ENCODE measurements at regions not wholly inside any gene's neighbourhood (a gene's known extent, or its start where the extent isn't known, plus 50 kb on each side); places are given as distances from the start of the nearest gene placed in this dataset.

DNA sequence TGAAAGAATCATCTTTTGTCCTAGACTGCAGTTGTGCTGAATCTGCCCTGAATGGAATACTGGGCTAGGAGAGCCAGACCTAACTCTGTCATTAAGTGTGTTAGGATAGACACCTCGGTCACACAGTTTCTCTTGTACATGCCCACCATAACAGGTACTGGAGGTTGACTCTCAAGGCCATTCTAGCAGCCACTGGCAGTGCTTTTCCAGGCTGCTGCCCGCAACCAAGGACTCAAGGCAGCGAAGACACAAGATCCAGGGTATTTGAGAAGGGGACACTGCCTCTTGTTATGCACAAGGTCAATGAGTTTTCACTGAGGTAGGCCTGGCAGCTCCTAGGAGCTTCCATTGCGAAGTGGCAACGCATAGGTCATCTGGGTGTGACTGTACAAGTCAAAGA, 70.6 kb upstream of the ZNF746 start:
- Mint-ChIP-seq H3K9me3 (peaks cover 28% of the 10 kb centered on the region), H3K4me3 (no peak overlapping the region), H3K4me1 (peaks cover 13% of the 10 kb centered on the region), H3K27ac (no peak overlapping the region), H3K36me3 (peaks cover 36% of the 10 kb centered on the region), H3K27me3 (ENCODE audit: low read depth) (peaks cover 3% of the 10 kb centered on the region; the same call in 1 of the 2 replicates)
- CTCF ChIA-PET: interaction anchor here (1.3 kb wide), 1 partner anchor 31 kb away, joined by 4 read pairs; no protein-coding TSS in a partner anchor
- POLR2A ChIA-PET: no interaction called here
- TF ChIP-seq, protein P1, sequence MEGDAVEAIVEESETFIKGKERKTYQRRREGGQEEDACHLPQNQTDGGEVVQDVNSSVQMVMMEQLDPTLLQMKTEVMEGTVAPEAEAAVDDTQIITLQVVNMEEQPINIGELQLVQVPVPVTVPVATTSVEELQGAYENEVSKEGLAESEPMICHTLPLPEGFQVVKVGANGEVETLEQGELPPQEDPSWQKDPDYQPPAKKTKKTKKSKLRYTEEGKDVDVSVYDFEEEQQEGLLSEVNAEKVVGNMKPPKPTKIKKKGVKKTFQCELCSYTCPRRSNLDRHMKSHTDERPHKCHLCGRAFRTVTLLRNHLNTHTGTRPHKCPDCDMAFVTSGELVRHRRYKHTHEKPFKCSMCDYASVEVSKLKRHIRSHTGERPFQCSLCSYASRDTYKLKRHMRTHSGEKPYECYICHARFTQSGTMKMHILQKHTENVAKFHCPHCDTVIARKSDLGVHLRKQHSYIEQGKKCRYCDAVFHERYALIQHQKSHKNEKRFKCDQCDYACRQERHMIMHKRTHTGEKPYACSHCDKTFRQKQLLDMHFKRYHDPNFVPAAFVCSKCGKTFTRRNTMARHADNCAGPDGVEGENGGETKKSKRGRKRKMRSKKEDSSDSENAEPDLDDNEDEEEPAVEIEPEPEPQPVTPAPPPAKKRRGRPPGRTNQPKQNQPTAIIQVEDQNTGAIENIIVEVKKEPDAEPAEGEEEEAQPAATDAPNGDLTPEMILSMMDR (IDR thresholded peaks at IDR 0.05): no peak
- TF ChIP-seq CREB1 (CRISPR knock-in tag; IDR thresholded peaks at IDR 0.05): no peak
- no peak for TF ChIP-seq ZNF396 (CRISPR knock-in tag; IDR thresholded peaks at IDR 0.05; ENCODE audit: borderline replicate concordance)
- TF ChIP-seq MXD4 (CRISPR knock-in tag; IDR thresholded peaks at IDR 0.05; ENCODE audit: borderline replicate concordance): no peak
- TF ChIP-seq TCF7 (CRISPR knock-in tag; IDR thresholded peaks at IDR 0.05; ENCODE audit: low read depth): no peak
- TF ChIP-seq, protein P2, sequence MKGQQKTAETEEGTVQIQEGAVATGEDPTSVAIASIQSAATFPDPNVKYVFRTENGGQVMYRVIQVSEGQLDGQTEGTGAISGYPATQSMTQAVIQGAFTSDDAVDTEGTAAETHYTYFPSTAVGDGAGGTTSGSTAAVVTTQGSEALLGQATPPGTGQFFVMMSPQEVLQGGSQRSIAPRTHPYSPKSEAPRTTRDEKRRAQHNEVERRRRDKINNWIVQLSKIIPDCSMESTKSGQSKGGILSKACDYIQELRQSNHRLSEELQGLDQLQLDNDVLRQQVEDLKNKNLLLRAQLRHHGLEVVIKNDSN (CRISPR knock-in tag; IDR thresholded peaks at IDR 0.05): no peak
- TF ChIP-seq, protein P3, sequence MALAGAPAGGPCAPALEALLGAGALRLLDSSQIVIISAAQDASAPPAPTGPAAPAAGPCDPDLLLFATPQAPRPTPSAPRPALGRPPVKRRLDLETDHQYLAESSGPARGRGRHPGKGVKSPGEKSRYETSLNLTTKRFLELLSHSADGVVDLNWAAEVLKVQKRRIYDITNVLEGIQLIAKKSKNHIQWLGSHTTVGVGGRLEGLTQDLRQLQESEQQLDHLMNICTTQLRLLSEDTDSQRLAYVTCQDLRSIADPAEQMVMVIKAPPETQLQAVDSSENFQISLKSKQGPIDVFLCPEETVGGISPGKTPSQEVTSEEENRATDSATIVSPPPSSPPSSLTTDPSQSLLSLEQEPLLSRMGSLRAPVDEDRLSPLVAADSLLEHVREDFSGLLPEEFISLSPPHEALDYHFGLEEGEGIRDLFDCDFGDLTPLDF (CRISPR knock-in tag; IDR thresholded peaks at IDR 0.05): no peak
- TF ChIP-seq HMGA2 (CRISPR knock-in tag; IDR thresholded peaks at IDR 0.05): no peak
- no peak for TF ChIP-seq ZNF138 (CRISPR knock-in tag; conservative IDR thresholded peaks at IDR 0.05)
- no peak for TF ChIP-seq RORB (CRISPR knock-in tag; IDR thresholded peaks at IDR 0.05)
- TF ChIP-seq, protein P4, sequence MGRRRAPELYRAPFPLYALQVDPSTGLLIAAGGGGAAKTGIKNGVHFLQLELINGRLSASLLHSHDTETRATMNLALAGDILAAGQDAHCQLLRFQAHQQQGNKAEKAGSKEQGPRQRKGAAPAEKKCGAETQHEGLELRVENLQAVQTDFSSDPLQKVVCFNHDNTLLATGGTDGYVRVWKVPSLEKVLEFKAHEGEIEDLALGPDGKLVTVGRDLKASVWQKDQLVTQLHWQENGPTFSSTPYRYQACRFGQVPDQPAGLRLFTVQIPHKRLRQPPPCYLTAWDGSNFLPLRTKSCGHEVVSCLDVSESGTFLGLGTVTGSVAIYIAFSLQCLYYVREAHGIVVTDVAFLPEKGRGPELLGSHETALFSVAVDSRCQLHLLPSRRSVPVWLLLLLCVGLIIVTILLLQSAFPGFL (CRISPR knock-in tag; IDR thresholded peaks at IDR 0.05; ENCODE audit: borderline replicate concordance): no peak
- no peak for TF ChIP-seq JUN (CRISPR knock-in tag; IDR thresholded peaks at IDR 0.05)
- TF ChIP-seq TP53 (CRISPR knock-in tag; IDR thresholded peaks at IDR 0.05): no peak
- DNase-seq (ENCODE audit: low spot score) (no peak), ATAC-seq (no peak)

DNA sequence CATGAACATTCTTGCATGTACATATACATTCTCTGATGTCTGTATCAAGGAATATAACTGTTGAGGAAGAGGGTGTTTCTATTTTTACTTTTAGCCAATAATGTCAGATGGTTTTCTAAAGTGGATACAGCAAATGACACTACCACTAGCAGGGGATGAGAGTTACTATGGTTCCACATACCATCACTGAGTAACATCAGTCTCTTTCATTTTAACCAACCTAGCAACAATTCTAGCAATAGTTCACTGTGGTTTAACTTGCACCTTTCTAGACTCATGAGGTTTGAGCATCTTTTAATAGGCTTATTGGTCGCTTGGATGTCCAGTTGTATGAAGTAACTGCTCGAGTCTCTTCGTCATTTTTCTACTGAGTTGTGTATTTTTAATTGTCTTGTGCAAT, 68.5 kb upstream of the ZNF746 start:
- Mint-ChIP-seq H3K36me3 (peaks cover 25% of the 10 kb centered on the region), H3K4me1 (peaks cover 11% of the 10 kb centered on the region), H3K4me3 (no peak overlapping the region), H3K27me3 (ENCODE audit: low read depth) (no peaks in the 10 kb centered on the region), H3K27ac (no peak overlapping the region), H3K9me3 (peaks cover 19% of the 10 kb centered on the region)
- TF ChIP-seq NR3C1 (CRISPR knock-in tag; conservative IDR thresholded peaks at IDR 0.05; ENCODE audit: low read depth): no peak
- no peak for TF ChIP-seq ZNF671 (CRISPR knock-in tag; IDR thresholded peaks at IDR 0.05)
- no peak for TF ChIP-seq ELF4 (CRISPR knock-in tag; IDR thresholded peaks at IDR 0.05; ENCODE audit: low read depth)
- no peak for ATAC-seq
- DNase-seq (ENCODE audit: low spot score): no peak
- ChIA-PET CTCF (no interaction called here), POLR2A (no interaction called here)

DNA sequence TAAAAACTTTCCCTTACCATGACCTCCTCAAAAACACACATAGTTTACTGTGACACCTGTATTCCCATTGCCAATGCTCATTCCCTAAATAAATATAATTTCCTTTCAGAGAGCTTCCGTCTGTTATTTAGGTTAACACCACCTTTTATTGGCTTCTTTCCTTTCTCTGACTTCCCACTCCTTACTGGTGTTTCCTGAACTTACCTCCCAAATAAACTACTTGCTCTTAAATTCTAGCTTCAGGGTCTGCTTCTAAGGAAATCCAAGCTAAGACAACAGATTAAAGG, 67.4 kb upstream of the ZNF746 start:
- Mint-ChIP-seq H3K27ac (no peak overlapping the region), H3K36me3 (peaks cover 25% of the 10 kb centered on the region), H3K27me3 (ENCODE audit: low read depth) (no peaks in the 10 kb centered on the region), H3K4me1 (peaks cover 8% of the 10 kb centered on the region), H3K4me3 (no peak overlapping the region), H3K9me3 (peaks cover 16% of the 10 kb centered on the region)
- ATAC-seq (no peak), DNase-seq (ENCODE audit: low spot score) (no peak)
- POLR2A ChIA-PET: no interaction called here
- CTCF ChIA-PET: interaction anchor here (0.9 kb wide), 1 partner anchor 34 kb away, joined by 3 read pairs; no protein-coding TSS in a partner anchor
- TF ChIP-seq GABPB1 (CRISPR knock-in tag; IDR thresholded peaks at IDR 0.05): no peak
- no peak for TF ChIP-seq ZNF121 (CRISPR knock-in tag; IDR thresholded peaks at IDR 0.05)
- TF ChIP-seq, protein P5, sequence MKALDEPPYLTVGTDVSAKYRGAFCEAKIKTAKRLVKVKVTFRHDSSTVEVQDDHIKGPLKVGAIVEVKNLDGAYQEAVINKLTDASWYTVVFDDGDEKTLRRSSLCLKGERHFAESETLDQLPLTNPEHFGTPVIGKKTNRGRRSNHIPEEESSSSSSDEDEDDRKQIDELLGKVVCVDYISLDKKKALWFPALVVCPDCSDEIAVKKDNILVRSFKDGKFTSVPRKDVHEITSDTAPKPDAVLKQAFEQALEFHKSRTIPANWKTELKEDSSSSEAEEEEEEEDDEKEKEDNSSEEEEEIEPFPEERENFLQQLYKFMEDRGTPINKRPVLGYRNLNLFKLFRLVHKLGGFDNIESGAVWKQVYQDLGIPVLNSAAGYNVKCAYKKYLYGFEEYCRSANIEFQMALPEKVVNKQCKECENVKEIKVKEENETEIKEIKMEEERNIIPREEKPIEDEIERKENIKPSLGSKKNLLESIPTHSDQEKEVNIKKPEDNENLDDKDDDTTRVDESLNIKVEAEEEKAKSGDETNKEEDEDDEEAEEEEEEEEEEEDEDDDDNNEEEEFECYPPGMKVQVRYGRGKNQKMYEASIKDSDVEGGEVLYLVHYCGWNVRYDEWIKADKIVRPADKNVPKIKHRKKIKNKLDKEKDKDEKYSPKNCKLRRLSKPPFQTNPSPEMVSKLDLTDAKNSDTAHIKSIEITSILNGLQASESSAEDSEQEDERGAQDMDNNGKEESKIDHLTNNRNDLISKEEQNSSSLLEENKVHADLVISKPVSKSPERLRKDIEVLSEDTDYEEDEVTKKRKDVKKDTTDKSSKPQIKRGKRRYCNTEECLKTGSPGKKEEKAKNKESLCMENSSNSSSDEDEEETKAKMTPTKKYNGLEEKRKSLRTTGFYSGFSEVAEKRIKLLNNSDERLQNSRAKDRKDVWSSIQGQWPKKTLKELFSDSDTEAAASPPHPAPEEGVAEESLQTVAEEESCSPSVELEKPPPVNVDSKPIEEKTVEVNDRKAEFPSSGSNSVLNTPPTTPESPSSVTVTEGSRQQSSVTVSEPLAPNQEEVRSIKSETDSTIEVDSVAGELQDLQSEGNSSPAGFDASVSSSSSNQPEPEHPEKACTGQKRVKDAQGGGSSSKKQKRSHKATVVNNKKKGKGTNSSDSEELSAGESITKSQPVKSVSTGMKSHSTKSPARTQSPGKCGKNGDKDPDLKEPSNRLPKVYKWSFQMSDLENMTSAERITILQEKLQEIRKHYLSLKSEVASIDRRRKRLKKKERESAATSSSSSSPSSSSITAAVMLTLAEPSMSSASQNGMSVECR (CRISPR knock-in tag; IDR thresholded peaks at IDR 0.05; ENCODE audit: borderline replicate concordance): no peak
- no peak for TF ChIP-seq ZNF671 (CRISPR knock-in tag; IDR thresholded peaks at IDR 0.05)
- TF ChIP-seq, protein P6, sequence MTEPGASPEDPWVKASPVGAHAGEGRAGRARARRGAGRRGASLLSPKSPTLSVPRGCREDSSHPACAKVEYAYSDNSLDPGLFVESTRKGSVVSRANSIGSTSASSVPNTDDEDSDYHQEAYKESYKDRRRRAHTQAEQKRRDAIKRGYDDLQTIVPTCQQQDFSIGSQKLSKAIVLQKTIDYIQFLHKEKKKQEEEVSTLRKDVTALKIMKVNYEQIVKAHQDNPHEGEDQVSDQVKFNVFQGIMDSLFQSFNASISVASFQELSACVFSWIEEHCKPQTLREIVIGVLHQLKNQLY (CRISPR knock-in tag; IDR thresholded peaks at IDR 0.05): no peak
- TF ChIP-seq NR3C1 (CRISPR knock-in tag; conservative IDR thresholded peaks at IDR 0.05; ENCODE audit: low read depth): no peak
- no peak for TF ChIP-seq GTF2I (CRISPR knock-in tag; conservative IDR thresholded peaks at IDR 0.05)
- TF ChIP-seq FOXJ3 (CRISPR knock-in tag; IDR thresholded peaks at IDR 0.05; ENCODE audit: borderline replicate concordance): no peak
- no peak for TF ChIP-seq MXD4 (CRISPR knock-in tag; IDR thresholded peaks at IDR 0.05; ENCODE audit: borderline replicate concordance)
- no peak for TF ChIP-seq TP53 (CRISPR knock-in tag; IDR thresholded peaks at IDR 0.05)
- no peak for TF ChIP-seq CBFB (CRISPR knock-in tag; IDR thresholded peaks at IDR 0.05; ENCODE audit: low read depth)
